Hepatocyte (in vitro differentiated cells): ENCODE measurements at regions not wholly inside any gene's neighbourhood (a gene's known extent, or its start where the extent isn't known, plus 50 kb on each side); places are given as distances from the start of the nearest gene placed in this dataset.

Experiments used
- EZH2 ChIP-seq: fragments of 200-600 bp; sonication (generic); IDR thresholded peaks from 2 replicates; pipeline ENCODE4 v1.6.1; 2016; ENCODE audit warnings: antibody characterized with exemption, mild to moderate bottlenecking, borderline replicate concordance
- EZH2phosphoT487 ChIP-seq: fragments of 200-600 bp; sonication (generic); IDR thresholded peaks from one replicate; pipeline ENCODE4 v1.6.1; 2018; ENCODE audit warnings: antibody characterized with exemption, mild to moderate bottlenecking, low read depth, moderate library complexity; ENCODE audit not compliant: unreplicated experiment, severe bottlenecking
- TF ChIP-seq, protein P1 (sequence below): fragments of 200-600 bp; sonication (generic); IDR thresholded peaks from 2 replicates; pipeline ENCODE4 v1.5.1; 2016; ENCODE audit warnings: antibody characterized with exemption, mild to moderate bottlenecking; ENCODE audit not compliant: poor library complexity

DNA sequence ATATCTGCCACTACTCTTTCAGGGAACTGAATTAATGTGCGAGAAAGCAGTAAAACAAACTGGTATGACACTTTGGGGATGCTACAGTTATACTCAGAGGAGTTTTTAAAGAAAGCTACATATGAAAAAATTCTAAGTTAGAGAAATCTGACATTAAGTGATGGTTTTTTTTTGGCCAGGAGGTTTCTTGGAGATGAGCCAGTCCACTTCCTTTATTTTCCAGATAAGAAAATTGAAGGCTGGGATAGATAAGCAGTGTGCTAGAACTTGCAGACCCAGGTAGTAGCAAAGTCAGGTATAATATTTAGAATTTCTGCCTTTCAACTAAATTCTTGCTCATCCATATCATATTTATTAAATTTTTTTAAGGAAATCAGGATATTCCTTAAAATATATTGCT is 106.8 kb downstream of the FAT4 start:
- TF ChIP-seq, protein P1, sequence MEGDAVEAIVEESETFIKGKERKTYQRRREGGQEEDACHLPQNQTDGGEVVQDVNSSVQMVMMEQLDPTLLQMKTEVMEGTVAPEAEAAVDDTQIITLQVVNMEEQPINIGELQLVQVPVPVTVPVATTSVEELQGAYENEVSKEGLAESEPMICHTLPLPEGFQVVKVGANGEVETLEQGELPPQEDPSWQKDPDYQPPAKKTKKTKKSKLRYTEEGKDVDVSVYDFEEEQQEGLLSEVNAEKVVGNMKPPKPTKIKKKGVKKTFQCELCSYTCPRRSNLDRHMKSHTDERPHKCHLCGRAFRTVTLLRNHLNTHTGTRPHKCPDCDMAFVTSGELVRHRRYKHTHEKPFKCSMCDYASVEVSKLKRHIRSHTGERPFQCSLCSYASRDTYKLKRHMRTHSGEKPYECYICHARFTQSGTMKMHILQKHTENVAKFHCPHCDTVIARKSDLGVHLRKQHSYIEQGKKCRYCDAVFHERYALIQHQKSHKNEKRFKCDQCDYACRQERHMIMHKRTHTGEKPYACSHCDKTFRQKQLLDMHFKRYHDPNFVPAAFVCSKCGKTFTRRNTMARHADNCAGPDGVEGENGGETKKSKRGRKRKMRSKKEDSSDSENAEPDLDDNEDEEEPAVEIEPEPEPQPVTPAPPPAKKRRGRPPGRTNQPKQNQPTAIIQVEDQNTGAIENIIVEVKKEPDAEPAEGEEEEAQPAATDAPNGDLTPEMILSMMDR = no peak
- TF ChIP-seq EZH2 (no peak), EZH2phosphoT487 (no peak)
